HG03060 (cell line): ENCODE measurements at regions not wholly inside any gene's neighbourhood (a gene's known extent, or its start where the extent isn't known, plus 50 kb on each side); places are given as distances from the start of the nearest gene placed in this dataset.

ENCODE experiments used
- ATAC-seq: cut with Tn5 transposase; IDR thresholded peaks from one replicate; pipeline ENCODE4 v1.9.1; 2021; ENCODE audit warnings: low read depth, moderate number of reproducible peaks; ENCODE audit not compliant: unreplicated experiment

DNA sequence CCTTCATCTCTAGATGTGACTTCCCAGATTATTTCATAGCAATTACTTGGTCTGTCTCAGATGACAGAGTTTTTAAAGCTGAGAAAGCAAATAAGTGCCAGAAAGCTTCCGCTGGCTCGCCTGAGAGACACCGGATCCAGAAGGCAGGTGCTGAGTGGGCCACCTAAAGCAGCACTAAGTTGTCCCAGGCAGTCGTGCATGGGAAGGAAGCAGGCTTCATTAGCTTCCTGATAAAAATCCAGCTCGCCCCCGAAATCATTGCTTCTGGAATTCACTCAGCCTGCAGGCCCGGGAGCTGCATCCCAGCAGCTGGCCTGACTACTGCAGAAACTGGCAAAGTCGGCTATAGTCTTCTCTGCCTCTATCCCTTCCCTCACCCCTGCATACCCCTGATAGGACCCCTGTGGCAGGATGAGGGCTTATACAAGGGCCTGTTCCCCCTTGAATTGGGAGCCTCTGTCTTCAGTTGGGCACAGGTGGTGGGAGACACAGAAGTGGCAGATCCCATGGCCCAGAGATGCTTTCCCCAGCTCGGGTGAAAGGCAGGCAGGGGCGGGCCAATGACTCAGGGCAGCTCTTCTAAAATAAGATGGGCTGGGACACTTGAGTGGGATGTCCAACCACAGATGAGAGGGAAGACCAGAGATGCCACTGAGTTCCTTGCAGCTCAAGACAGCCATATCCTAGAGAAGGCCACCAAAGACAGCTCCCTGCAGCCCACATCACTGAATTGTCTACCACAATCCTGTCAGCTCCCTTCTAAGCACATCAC, 262.4 kb upstream of the PKDCC start:
- no peak for ATAC-seq

- no peak for ATAC-seq
Measured at GRCh38 chr2:41791523-41791922, 256.3 kb upstream of the PKDCC start.

DNA sequence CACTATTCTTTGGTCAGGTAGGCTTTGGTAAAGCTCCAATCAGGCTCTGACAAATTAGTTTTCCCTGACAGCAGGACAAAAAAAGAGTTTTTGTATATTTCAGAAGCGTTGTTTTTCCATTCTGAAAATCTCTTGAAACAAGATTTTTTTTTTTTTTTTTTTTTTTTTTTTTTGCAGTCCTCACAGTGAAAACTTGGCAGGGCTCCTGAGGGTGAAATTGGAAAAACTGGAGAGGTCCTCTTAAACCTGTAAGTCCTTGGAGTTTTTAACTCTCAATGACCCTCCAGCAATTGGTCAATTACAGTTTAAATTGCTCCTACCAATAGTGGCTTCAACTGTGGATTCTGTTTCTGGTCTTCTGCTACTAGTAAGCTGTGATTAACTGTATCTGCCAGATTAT, 244.5 kb upstream of the PKDCC start:
- no peak for ATAC-seq

GRCh38 chr2:41806286-41806685, 241.5 kb upstream of the PKDCC start:
- no peak for ATAC-seq

GRCh38 chr2:41821167-41821566, 226.7 kb upstream of the PKDCC start:
- no peak for ATAC-seq

DNA sequence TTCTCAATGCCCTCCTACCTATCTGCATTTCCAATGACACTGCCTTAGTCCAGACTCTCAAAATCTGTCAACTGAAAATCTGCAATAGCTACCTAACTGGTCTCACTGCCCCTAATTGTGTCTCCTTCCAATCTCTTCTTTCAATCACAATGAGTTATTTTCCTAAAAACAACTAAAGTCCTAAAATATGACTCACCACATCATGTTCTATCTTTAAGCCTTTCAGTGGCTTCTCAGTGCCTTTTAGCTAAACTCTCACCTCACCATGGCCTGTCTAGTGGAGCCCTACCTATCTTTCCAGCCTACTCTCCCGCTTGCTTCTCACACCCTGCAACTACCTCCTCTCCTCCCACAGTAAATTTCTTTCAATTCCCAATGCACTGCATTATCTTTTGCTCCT, 220.9 kb upstream of the PKDCC start:
- ATAC-seq: no peak

DNA sequence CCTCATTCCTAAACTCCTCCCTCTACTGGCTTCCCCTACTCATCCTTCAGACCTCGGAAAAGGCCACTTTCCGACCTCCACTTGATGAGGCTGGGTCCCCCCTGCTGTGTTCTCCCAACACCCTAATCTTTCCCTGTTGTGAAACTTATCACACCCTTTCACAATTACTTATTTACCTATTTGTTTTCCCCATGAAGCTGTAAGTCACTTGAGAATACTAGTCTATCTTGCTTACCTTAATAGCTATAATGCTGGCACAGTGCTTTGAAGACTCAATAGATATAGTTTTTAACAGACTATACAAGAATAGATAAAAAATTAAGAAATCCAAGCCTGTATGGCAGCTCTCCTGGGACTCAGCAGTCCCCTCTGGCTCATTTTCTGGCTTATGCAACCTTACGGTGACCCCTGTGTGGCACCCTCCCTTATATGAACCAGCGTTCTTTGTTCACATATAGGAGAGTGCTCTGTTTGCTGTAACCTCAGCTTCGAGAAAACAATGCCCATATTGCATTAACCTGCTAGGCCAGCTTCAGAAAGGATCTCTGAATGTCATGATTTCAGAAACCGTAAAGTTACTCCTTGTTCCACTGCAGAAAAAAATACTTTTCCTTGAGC, 220.4 kb upstream of the PKDCC start:
- no peak for ATAC-seq

DNA sequence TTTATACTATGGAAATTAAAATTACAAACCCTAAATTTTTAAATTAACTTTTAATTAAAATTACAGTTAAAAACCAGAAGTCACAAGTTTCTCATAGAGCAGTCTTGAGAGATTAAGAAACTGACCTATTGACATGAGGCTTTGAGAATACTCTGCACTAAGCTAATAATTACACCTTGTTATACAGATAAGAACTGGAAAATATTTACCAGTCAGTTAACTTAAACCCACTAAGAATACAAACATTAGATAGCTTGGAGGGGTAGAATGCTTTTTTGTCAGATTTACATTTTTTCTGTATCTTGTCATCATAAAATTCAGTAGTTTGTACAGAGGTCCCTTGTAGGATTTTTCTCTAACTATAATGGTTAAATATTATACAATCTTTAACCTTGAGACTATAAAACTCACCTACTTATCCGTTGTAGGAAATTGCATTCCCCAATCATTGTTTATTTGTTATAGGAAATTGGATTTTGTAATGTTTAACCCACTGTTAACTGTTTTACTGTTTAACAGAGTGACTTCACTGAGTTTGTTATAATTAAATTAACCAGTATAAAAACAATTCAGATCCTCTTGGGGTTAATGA, 219.7 kb upstream of the PKDCC start:
- no peak for ATAC-seq

DNA sequence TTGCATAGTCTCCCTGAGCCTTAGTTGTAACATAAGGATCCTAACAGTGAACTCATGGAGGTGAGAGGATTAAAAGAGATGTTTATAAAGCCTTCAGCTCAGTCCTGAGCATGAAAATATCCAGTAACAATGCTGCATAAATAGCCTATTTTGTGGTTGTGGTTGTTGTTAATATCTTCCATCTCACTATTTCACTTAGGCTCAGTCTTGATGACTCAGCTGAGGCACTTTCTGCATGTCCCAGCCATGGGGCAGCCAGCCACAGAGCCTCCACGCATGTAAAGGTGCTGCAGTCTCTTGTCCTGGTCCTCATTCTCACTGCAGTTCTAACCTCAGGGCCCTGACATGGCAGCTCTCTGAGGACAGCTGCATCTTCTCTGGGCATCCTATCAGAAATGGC, 218.8 kb upstream of the PKDCC start:
- no peak for ATAC-seq

- ATAC-seq: no peak
Measured at GRCh38 chr2:41830600-41830999, 217.2 kb upstream of the PKDCC start.

GRCh38 chr2:41832218-41832617, 215.6 kb upstream of the PKDCC start:
- no peak for ATAC-seq

DNA sequence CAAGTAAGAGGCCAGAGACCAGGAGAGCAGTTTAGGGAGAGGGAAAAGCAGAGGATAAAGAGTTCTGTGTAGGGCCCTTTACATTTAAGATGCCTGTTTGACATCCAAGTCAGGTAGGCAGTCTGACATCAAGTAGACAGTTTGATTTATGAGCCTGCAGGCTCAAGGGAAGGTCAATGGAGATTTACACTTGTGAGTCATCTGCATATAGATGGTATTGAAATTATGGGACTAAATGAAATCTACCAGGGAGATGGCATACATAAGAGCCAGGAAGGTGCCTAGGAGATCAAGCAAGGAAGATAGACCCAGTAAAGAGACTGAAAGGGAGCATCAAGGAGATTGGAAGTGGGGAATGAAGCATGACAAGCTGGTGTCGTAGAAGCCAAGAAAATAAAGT, 212.4 kb upstream of the PKDCC start:
- ATAC-seq: no peak

DNA sequence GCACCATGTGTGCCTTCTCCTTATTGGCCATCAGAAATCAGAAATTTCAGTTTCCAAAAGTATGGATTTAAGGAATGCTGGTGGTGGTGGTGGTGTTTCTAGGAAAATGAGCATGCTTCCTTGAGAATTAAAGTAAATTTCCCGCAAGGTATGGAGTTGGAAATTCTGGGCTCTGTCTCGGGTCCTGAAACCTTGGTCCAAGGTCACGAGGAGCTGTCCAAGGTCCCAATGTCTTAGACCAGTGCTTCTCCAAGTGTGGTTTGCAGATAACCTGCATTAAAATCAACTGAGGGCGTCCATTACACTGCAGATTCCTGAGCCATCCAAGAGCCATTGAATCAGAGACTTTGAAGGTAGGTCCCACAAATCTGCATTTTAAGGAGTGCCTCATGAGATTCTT, 210.9 kb upstream of the PKDCC start:
- no peak for ATAC-seq

- ATAC-seq: no peak
Measured at GRCh38 chr2:41837610-41838009, 210.2 kb upstream of the PKDCC start.

- ATAC-seq: peak; percentile 100
Measured at GRCh38 chr2:41840702-41841551, 206.9 kb upstream of the PKDCC start.

- ATAC-seq: no peak
Measured at GRCh38 chr2:41846962-41847361, 200.9 kb upstream of the PKDCC start.

DNA sequence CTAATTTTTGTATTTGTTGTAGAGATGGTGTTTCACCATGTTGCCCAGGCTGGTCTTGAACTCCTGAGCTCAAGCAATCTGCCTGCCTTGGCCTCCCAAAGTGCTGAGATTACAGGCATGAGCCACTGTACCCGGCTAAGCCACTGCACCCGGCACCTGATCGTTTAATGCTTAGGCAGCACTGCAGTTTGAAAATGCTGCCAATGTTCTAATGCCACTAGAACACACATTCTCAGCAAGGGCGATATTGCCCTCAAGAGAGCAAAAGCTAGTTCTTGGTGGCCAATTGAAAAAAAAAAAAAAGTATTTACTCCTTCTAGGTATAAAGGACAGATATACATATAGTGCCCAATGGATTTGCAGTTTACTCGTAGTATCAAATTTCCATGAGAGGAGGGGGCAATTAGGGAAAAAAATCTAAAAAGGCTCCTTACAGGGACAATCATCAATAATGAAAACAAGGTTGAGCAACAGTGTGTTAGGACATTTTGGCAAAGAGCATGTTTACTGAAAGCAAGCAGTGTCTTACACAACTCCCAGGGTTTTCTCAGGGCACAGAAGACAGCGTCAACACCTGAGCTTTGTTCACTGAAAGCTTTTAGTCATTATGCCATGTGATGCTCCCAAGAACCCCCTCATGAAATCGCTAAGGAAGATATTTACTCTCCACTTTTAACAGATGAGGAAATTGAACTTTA, 199.9 kb upstream of the PKDCC start:
- no peak for ATAC-seq

DNA sequence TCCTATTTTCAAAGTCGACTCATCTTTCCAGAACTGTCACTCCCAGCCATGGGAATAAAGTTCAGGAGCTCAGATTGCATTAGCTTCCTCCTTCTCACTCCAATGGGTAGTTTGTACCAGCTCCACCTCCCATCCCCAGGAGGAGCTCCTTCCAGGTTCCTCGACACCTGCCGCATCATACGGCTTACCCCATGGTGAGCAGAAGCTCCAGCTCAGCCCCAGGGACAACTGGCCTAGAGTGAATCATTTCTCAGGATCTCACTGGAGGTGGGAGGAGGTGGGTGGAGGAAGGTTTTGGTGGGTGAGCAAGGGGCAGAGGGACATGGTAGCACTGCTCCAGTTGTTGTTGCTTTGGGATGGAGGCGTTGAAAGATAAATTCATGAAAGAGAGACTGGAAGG, 196.3 kb upstream of the PKDCC start:
- ATAC-seq: no peak

GRCh38 chr2:41853427-41854191, 194.2 kb upstream of the PKDCC start:
- no peak for ATAC-seq

DNA sequence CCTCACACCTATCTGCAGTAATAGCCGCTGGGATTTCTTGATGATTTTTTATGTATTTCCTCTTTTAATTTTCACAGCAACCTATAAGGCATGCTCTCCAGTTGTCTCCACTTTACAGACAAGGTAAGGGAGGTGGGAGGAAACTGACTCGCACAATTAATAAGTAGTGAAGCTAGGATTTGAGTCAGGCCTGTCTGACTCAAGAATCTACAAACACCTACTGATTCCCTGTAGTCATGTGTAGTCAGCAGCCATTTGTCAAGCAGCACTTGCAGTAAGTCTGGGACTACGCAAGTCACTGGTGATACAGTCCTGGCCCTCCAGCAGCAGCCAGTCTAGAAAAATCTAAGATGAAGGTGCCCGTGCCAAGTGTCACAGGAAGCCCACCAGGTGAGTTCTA, 193.6 kb upstream of the PKDCC start:
- no peak for ATAC-seq
